GM19043 (cell line): ENCODE measurements at regions not wholly inside any gene's neighbourhood (a gene's known extent, or its start where the extent isn't known, plus 50 kb on each side); places are given as distances from the start of the nearest gene placed in this dataset.
"Not testable (repeated sequence)": the region's sequence is repeated elsewhere in the genome, so short reads cannot be mapped to it uniquely, and the experiment has no call there.

Source experiments
- ATAC-seq: cut with Tn5 transposase; IDR thresholded peaks from one replicate; pipeline ENCODE4 v1.9.1; 2021; ENCODE audit warnings: low read depth; ENCODE audit not compliant: unreplicated experiment

- no peak for ATAC-seq
Observed at GRCh38 chr5:15384581-15384980, 115.4 kb upstream of the FBXL7 start.

GRCh38 chr5:15384176-15384575, 115.8 kb upstream of the FBXL7 start:
- no peak for ATAC-seq

- no peak for ATAC-seq
Observed at GRCh38 chr5:15383469-15383868, 116.5 kb upstream of the FBXL7 start.

GRCh38 chr5:15383021-15383420, 117.0 kb upstream of the FBXL7 start:
- no peak for ATAC-seq

GRCh38 chr5:15377573-15378340, 122.2 kb upstream of the FBXL7 start:
- no peak for ATAC-seq

GRCh38 chr5:15376803-15377202, 123.2 kb upstream of the FBXL7 start:
- ATAC-seq: no peak

GRCh38 chr5:15376088-15376487, 123.9 kb upstream of the FBXL7 start:
- ATAC-seq: no peak

- ATAC-seq: no peak
Observed at GRCh38 chr5:15375559-15375958, 124.4 kb upstream of the FBXL7 start.

GRCh38 chr5:15374886-15375285, 125.1 kb upstream of the FBXL7 start:
- no peak for ATAC-seq

GRCh38 chr5:15373151-15373550, 126.8 kb upstream of the FBXL7 start:
- no peak for ATAC-seq

- ATAC-seq: no peak
Observed at GRCh38 chr5:15371184-15371583, 128.8 kb upstream of the FBXL7 start.

GRCh38 chr5:15368835-15369234, 131.1 kb upstream of the FBXL7 start:
- ATAC-seq: no peak

GRCh38 chr5:15367489-15367888, 132.5 kb upstream of the FBXL7 start:
- no peak for ATAC-seq

GRCh38 chr5:15366676-15367391, 133.1 kb upstream of the FBXL7 start:
- ATAC-seq: no peak

GRCh38 chr5:15365070-15365469, 134.9 kb upstream of the FBXL7 start:
- no peak for ATAC-seq

- no peak for ATAC-seq
Observed at GRCh38 chr5:15363601-15364000, 136.4 kb upstream of the FBXL7 start.

GRCh38 chr5:15357092-15357453, 142.9 kb upstream of the FBXL7 start:
- not testable (repeated sequence) for ATAC-seq

- ATAC-seq: not testable (repeated sequence)
Observed at GRCh38 chr5:15356308-15357091, 143.5 kb upstream of the FBXL7 start.

- no peak for ATAC-seq
Observed at GRCh38 chr5:15354021-15354420, 146.0 kb upstream of the FBXL7 start.

GRCh38 chr5:15353086-15353645, 146.8 kb upstream of the FBXL7 start:
- no peak for ATAC-seq

GRCh38 chr5:15350614-15351013, 149.4 kb upstream of the FBXL7 start:
- no peak for ATAC-seq
